ENCODE measurements at regions not wholly inside any gene's neighbourhood (a gene's known extent, or its start where the extent isn't known, plus 50 kb on each side); places are given as distances from the start of the nearest gene placed in this dataset.

- TF ChIP-seq CTCF (IDR thresholded peaks at IDR 0.05) (no peak), POLR2AphosphoS5 (IDR thresholded peaks at IDR 0.05) (no peak)
Measured at GRCh38 chr2:16015903-16016265, 75.5 kb downstream of the MYCN start.
